ENCODE measurements at regions not wholly inside any gene's neighbourhood (a gene's known extent, or its start where the extent isn't known, plus 50 kb on each side); places are given as distances from the start of the nearest gene placed in this dataset.

- H3K4me1 Mint-ChIP-seq, result peaks cover 2% of the 10 kb centered on the region
- H3K4me3 Mint-ChIP-seq, result no peak overlapping the region
- no peak for DNase-seq (ENCODE audit: low spot score in 2 of 2, unreplicated experiment in 2 of 2)
- H3K27me3 Mint-ChIP-seq (ENCODE audit: low read depth), result peaks cover 5% of the 10 kb centered on the region
- TF ChIP-seq, protein P1, sequence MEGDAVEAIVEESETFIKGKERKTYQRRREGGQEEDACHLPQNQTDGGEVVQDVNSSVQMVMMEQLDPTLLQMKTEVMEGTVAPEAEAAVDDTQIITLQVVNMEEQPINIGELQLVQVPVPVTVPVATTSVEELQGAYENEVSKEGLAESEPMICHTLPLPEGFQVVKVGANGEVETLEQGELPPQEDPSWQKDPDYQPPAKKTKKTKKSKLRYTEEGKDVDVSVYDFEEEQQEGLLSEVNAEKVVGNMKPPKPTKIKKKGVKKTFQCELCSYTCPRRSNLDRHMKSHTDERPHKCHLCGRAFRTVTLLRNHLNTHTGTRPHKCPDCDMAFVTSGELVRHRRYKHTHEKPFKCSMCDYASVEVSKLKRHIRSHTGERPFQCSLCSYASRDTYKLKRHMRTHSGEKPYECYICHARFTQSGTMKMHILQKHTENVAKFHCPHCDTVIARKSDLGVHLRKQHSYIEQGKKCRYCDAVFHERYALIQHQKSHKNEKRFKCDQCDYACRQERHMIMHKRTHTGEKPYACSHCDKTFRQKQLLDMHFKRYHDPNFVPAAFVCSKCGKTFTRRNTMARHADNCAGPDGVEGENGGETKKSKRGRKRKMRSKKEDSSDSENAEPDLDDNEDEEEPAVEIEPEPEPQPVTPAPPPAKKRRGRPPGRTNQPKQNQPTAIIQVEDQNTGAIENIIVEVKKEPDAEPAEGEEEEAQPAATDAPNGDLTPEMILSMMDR (IDR thresholded peaks at IDR 0.05; ENCODE audit: unreplicated experiment), result no peak
- H3K36me3 Mint-ChIP-seq, result peaks cover 2% of the 10 kb centered on the region
- H3K9me3 Mint-ChIP-seq, result peaks cover 11% of the 10 kb centered on the region
- H3K27ac Mint-ChIP-seq, result no peak overlapping the region
Observed at GRCh38 chr3:102017784-102018183, 168.5 kb downstream of the NFKBIZ start.

DNA sequence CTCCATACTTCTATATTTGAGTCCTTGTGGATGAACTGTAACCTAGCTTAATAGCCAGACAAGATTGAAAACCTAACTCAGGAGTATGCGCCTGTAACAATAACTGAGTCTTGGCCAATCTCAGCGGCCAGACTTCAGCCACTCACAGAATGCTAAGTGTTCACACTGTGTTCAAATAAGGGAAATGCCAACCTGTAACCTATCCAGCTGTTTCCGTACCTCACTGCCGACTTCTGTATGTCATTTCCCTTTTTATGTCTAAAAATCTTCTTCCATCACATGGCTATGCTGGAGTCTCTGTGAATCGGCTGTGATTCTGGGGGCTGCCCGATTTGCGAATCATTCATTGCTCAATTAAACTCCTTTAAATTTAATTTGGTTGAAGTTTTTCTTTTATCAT is 169.2 kb downstream of the NFKBIZ start:
- Mint-ChIP-seq H3K4me3 (no peak overlapping the region), H3K36me3 (no peaks in the 10 kb centered on the region), H3K27me3 (ENCODE audit: low read depth) (peaks cover 5% of the 10 kb centered on the region), H3K9me3 (peaks cover 11% of the 10 kb centered on the region), H3K4me1 (peaks cover 2% of the 10 kb centered on the region), H3K27ac (no peak overlapping the region)
- TF ChIP-seq, protein P1 (IDR thresholded peaks at IDR 0.05; ENCODE audit: unreplicated experiment), result no peak
- DNase-seq (ENCODE audit: low spot score in 2 of 2, unreplicated experiment in 2 of 2), result no peak

- TF ChIP-seq, protein P1 (IDR thresholded peaks at IDR 0.05; ENCODE audit: unreplicated experiment), result no peak
- DNase-seq (ENCODE audit: low spot score in 2 of 2, unreplicated experiment in 2 of 2), result no peak
- Mint-ChIP-seq H3K9me3 (peaks cover 10% of the 10 kb centered on the region), H3K4me3 (no peak overlapping the region), H3K27me3 (ENCODE audit: low read depth) (peaks cover 5% of the 10 kb centered on the region), H3K4me1 (peaks cover 2% of the 10 kb centered on the region), H3K36me3 (no peaks in the 10 kb centered on the region), H3K27ac (no peak overlapping the region)
Observed at GRCh38 chr3:102020735-102021134, 171.4 kb downstream of the NFKBIZ start.

- peaks cover 19% of the 10 kb centered on the region for H3K9me3 Mint-ChIP-seq
- H3K27me3 Mint-ChIP-seq (ENCODE audit: low read depth), result peaks cover 5% of the 10 kb centered on the region
- H3K4me3 Mint-ChIP-seq, result no peak overlapping the region
- TF ChIP-seq, protein P1 (IDR thresholded peaks at IDR 0.05; ENCODE audit: unreplicated experiment), result no peak
- no peak for DNase-seq (ENCODE audit: low spot score in 2 of 2, unreplicated experiment in 2 of 2)
- no peaks in the 10 kb centered on the region for H3K36me3 Mint-ChIP-seq
- no peaks in the 10 kb centered on the region for H3K4me1 Mint-ChIP-seq
- H3K27ac Mint-ChIP-seq, result no peak overlapping the region
Observed at GRCh38 chr3:102024270-102024904, 175.1 kb downstream of the NFKBIZ start.

- H3K36me3 Mint-ChIP-seq, result no peaks in the 10 kb centered on the region
- TF ChIP-seq, protein P1 (IDR thresholded peaks at IDR 0.05; ENCODE audit: unreplicated experiment), result no peak
- no peak for DNase-seq (ENCODE audit: low spot score in 2 of 2, unreplicated experiment in 2 of 2)
- no peaks in the 10 kb centered on the region for H3K27me3 Mint-ChIP-seq (ENCODE audit: low read depth)
- peaks cover 19% of the 10 kb centered on the region for H3K9me3 Mint-ChIP-seq
- H3K4me1 Mint-ChIP-seq, result no peaks in the 10 kb centered on the region
- H3K27ac Mint-ChIP-seq, result no peak overlapping the region
- H3K4me3 Mint-ChIP-seq, result no peak overlapping the region
Observed at GRCh38 chr3:102025606-102026270, 176.4 kb downstream of the NFKBIZ start.
